ENCODE measurements at regions not wholly inside any gene's neighbourhood (a gene's known extent, or its start where the extent isn't known, plus 50 kb on each side); places are given as distances from the start of the nearest gene placed in this dataset.

DNA sequence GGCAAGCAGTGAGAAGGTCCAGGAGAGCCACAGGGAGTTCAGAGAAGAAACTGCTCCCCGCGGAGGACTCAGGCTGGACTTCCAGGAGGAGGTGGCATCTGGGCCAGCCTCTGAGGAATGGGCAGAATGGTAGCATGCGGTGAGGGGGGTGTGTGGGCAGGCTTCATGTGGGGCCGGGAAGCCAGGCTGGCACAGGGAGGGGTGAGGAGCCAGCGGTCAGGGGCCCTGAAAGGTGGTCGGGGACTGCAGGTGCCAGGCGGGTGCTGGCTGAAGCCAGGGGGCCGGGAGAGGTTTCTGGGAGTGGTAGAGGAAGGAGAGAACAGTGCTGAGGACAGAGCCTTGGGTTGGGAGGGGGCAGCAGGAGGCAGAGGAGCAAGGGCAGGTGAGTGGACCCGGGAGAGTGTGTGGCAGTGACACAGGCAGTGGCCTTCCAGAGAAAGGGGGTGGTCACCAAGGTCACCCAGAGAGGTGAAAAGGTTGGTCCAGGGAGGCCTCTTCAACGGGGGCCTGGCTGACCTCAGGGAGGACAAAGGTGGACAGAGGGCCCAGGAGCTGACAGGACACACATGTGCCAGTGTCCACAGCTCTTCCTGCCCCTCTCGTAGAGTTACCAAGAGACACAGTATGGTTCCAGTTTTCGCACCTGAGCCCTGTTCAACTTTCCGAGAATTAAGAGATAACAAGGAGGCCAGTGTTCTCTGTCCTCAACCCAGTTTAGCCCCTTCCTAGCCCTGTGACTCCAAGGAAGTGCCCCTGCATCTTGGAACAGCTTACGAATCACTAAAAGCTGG is 101.2 kb upstream of the ASB18 start:
- no peak overlapping the region for H3K27ac ChIP-seq
- no peak for TF ChIP-seq ZFX (IDR thresholded peaks at IDR 0.05; ENCODE audit: borderline replicate concordance)
- TF ChIP-seq, protein P1, sequence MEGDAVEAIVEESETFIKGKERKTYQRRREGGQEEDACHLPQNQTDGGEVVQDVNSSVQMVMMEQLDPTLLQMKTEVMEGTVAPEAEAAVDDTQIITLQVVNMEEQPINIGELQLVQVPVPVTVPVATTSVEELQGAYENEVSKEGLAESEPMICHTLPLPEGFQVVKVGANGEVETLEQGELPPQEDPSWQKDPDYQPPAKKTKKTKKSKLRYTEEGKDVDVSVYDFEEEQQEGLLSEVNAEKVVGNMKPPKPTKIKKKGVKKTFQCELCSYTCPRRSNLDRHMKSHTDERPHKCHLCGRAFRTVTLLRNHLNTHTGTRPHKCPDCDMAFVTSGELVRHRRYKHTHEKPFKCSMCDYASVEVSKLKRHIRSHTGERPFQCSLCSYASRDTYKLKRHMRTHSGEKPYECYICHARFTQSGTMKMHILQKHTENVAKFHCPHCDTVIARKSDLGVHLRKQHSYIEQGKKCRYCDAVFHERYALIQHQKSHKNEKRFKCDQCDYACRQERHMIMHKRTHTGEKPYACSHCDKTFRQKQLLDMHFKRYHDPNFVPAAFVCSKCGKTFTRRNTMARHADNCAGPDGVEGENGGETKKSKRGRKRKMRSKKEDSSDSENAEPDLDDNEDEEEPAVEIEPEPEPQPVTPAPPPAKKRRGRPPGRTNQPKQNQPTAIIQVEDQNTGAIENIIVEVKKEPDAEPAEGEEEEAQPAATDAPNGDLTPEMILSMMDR (IDR thresholded peaks at IDR 0.05), result no peak

DNA sequence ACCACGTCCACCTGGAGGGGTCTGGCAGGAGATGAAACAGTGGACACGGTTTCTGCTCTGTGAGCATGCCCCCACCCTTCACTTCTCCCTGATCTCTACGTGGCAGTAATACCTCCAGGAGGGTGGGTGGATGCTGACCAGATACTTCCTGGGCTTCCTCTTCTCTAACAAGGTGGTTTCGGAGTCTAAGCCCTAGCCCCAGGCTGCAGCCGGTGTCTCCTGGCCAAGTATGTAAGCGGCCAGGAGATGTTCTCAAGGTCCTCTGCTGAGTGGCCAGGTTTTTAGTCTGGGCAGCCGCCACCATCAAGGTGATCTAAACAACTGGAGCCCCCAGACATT is 101.8 kb upstream of the ASB18 start:
- TF ChIP-seq, protein P1 (IDR thresholded peaks at IDR 0.05), result no peak
- no peak for TF ChIP-seq ZFX (IDR thresholded peaks at IDR 0.05; ENCODE audit: borderline replicate concordance)
- no peak overlapping the region for H3K27ac ChIP-seq

DNA sequence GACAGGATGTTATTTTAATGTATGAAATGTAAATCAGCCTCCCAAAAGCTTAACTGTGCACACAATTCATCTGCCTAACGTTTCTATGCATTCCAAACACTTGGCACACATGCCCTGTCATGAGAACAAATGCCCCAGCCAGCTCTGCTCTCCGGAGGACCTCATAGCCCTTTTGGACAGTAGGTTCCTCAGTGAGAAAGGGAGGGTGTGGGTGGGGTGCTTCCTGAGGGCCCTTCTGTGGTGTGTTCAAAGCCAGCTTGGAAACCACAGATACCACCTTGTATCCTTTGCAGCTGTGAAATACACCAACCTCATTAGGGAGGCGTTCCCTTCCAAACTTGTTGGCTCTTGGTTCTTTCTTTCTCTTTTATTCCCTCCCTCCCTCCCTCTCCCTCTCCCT is 102.2 kb upstream of the ASB18 start:
- TF ChIP-seq, protein P1 (IDR thresholded peaks at IDR 0.05), result no peak
- TF ChIP-seq ZFX (IDR thresholded peaks at IDR 0.05; ENCODE audit: borderline replicate concordance), result no peak
- no peak overlapping the region for H3K27ac ChIP-seq

DNA sequence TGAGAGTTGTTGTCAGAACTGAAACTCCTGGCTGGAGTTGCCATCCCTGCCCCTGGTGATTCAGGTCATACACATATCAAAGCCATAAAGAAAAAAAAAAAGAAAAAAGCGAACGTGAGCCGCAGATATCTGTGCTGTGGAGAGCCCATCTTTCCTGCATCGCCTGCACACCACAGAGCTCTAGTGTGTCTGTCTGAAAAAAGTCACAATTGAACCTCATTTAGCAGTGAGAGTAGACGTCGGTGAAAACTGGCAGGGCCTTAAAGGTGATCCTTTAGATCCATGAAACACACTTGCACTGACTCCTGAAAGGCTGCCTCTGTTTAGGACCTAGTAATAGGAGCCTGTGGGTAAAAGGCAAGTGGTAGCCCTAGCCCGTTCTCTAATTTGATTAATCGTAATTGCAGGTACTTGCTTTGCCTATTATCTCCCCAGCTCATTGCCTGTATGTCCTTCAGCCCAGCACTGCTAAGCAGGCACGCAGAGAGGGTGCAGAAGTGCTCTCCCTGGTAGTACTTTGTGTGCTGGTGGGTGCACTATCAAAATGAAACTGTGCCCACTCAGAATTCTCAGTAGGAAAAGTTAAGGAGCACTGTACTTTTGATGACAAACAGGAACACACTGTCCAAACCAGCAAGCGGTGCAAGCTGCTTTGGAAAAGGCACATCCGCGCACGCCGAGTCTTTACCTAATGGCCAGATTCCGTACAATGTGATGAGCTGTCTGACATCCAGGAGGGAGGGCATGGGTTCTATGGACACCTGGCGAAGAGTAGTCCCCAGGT is 103.5 kb upstream of the ASB18 start:
- TF ChIP-seq ZFX (IDR thresholded peaks at IDR 0.05; ENCODE audit: borderline replicate concordance), result no peak
- TF ChIP-seq, protein P1 (IDR thresholded peaks at IDR 0.05), result no peak
- H3K27ac ChIP-seq, result no peak overlapping the region

DNA sequence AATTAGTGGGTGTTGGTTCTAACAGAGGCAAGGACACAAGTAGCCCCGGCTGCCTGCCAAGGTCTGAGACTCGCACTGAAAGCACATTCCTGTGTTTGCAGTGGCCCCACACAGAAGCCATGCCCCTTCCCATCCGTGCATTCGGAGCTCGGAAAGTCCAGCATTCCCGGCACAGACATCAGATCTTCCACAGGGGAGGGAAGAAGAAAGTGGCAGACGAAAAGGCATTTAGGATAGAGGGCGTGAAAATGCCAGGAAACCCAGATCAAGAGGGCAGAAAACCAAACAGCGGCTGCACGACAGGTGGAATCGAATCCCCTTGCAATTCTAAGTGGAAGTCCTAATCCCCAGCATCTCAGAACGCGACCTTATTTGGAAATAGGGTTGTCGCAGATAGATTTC is 105.5 kb upstream of the ASB18 start:
- no peak overlapping the region for H3K27ac ChIP-seq
- TF ChIP-seq ZFX (IDR thresholded peaks at IDR 0.05; ENCODE audit: borderline replicate concordance), result no peak
- TF ChIP-seq, protein P1 (IDR thresholded peaks at IDR 0.05), result no peak

DNA sequence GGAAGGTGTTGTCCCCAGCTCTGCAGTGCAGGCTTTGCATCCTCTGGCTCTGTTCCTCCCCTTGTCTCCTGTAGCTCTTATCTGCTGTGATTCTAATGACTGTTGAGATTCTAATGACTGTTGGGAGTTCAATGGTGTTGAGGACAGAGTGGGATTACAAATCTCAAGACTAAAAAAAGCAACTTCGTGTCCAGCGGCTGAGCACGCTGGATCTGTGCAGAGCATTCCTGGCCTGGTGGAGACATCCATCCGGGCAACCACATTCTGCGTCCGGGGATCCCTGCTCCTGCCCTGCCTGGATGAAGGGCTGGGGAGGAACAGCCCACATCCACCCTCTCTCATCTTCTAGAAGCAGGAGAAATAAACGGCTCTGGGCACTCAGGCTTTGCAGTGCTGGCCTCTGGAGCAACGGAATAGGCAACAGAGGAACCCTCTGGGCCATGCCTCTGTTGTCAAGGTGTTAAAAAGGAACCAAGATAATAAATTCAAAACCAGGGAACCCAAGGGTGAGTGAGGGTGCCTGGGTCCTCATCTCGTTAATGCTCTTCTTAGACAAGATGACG is 106.7 kb upstream of the ASB18 start:
- TF ChIP-seq, protein P1 (IDR thresholded peaks at IDR 0.05), result no peak
- no peak for TF ChIP-seq ZFX (IDR thresholded peaks at IDR 0.05; ENCODE audit: borderline replicate concordance)
- no peak overlapping the region for H3K27ac ChIP-seq
